ENCODE measurements at regions not wholly inside any gene's neighbourhood (a gene's known extent, or its start where the extent isn't known, plus 50 kb on each side); places are given as distances from the start of the nearest gene placed in this dataset.

- TF ChIP-seq ZNF532 (CRISPR knock-in tag; IDR thresholded peaks at IDR 0.05; ENCODE audit: borderline replicate concordance): no peak
Measured at GRCh38 chr1:82160903-82161302, 360.2 kb downstream of the ADGRL2 start (continued).

- TF ChIP-seq CBFB (CRISPR knock-in tag; IDR thresholded peaks at IDR 0.05; ENCODE audit: low read depth) (no peak), KAT7 (CRISPR knock-in tag; IDR thresholded peaks at IDR 0.05; ENCODE audit: borderline replicate concordance) (no peak), ZNF219 (CRISPR knock-in tag; IDR thresholded peaks at IDR 0.05; ENCODE audit: borderline replicate concordance) (no peak), E2F4 (CRISPR knock-in tag; IDR thresholded peaks at IDR 0.05; ENCODE audit: borderline replicate concordance, low read depth) (no peak), CDX4 (CRISPR knock-in tag; IDR thresholded peaks at IDR 0.05; ENCODE audit: borderline replicate concordance) (no peak), ARID4B (CRISPR knock-in tag; IDR thresholded peaks at IDR 0.05; ENCODE audit: borderline replicate concordance) (no peak), FOXK1 (CRISPR knock-in tag; IDR thresholded peaks at IDR 0.05) (no peak), ZNF396 (CRISPR knock-in tag; IDR thresholded peaks at IDR 0.05; ENCODE audit: borderline replicate concordance) (no peak), HMGA2 (CRISPR knock-in tag; IDR thresholded peaks at IDR 0.05) (no peak), ZSCAN18 (CRISPR knock-in tag; IDR thresholded peaks at IDR 0.05) (no peak), NR3C1 (CRISPR knock-in tag; conservative IDR thresholded peaks at IDR 0.05; ENCODE audit: low read depth) (no peak), PRDM15 (CRISPR knock-in tag; IDR thresholded peaks at IDR 0.05) (no peak), RORB (CRISPR knock-in tag; IDR thresholded peaks at IDR 0.05) (no peak), GABPB1 (CRISPR knock-in tag; IDR thresholded peaks at IDR 0.05) (no peak), ZNF232 (CRISPR knock-in tag; IDR thresholded peaks at IDR 0.05) (no peak), ZNF317 (CRISPR knock-in tag; IDR thresholded peaks at IDR 0.05; ENCODE audit: borderline replicate concordance, low read depth) (no peak), USF1 (CRISPR knock-in tag; IDR thresholded peaks at IDR 0.05) (no peak)
- ChIA-PET POLR2A (interaction anchor here (0.7 kb wide), 1 partner anchor 749 kb away, joined by 4 read pairs; no protein-coding TSS in a partner anchor), CTCF (interaction anchor here (0.6 kb wide), 1 partner anchor 10 kb away, joined by 3 read pairs; no protein-coding TSS in a partner anchor)
- H3K27me3 Mint-ChIP-seq (ENCODE audit: low read depth): peaks cover 15% of the 10 kb centered on the region
- H3K4me3 Mint-ChIP-seq: no peak overlapping the region
- no peaks in the 10 kb centered on the region for H3K9me3 Mint-ChIP-seq
- DNase-seq (ENCODE audit: low spot score) (no peak), ATAC-seq (no peak)
- H3K4me1 Mint-ChIP-seq: peaks cover 15% of the 10 kb centered on the region
- no peaks in the 10 kb centered on the region for H3K36me3 Mint-ChIP-seq
- H3K27ac Mint-ChIP-seq: no peak overlapping the region
Measured at GRCh38 chr1:82160036-82160435, 359.3 kb downstream of the ADGRL2 start.
